HuH-7.5 (cell line): ENCODE measurements at regions not wholly inside any gene's neighbourhood (a gene's known extent, or its start where the extent isn't known, plus 50 kb on each side); places are given as distances from the start of the nearest gene placed in this dataset.

Source experiments
- DNase-seq: peaks from one replicate; pipeline ENCODE4 v3.0.0; 2011; ENCODE audit warnings: low spot score

GRCh38 chr4:89665662-89666061 is 171.3 kb downstream of the SNCA start:
- DNase-seq: no peak

- no peak for DNase-seq
Observed at GRCh38 chr4:89664521-89664920, 172.4 kb downstream of the SNCA start.

GRCh38 chr4:89661173-89661899 is 175.6 kb downstream of the SNCA start:
- no peak for DNase-seq

- no peak for DNase-seq
Observed at GRCh38 chr4:89660444-89661172, 176.4 kb downstream of the SNCA start.

- no peak for DNase-seq
Observed at GRCh38 chr4:89658701-89659024, 178.3 kb downstream of the SNCA start.

GRCh38 chr4:89657931-89658700 is 178.8 kb downstream of the SNCA start:
- DNase-seq: no peak

GRCh38 chr4:89653012-89653411 is 183.9 kb downstream of the SNCA start:
- no peak for DNase-seq

GRCh38 chr4:89645482-89645881 is 191.5 kb downstream of the SNCA start:
- no peak for DNase-seq

- DNase-seq: no peak
Observed at GRCh38 chr4:89641367-89641687, 195.6 kb downstream of the SNCA start.

GRCh38 chr4:89640620-89641366 is 196.2 kb downstream of the SNCA start:
- DNase-seq: peak; percentile 18

GRCh38 chr4:89639395-89639794 is 197.6 kb downstream of the SNCA start:
- DNase-seq: no peak

GRCh38 chr4:89625599-89626293 is 211.2 kb downstream of the SNCA start:
- no peak for DNase-seq

GRCh38 chr4:89619206-89619962 is 217.6 kb downstream of the SNCA start:
- DNase-seq: no peak

- no peak for DNase-seq
Observed at GRCh38 chr4:89618151-89618550, 218.8 kb downstream of the SNCA start.

- no peak for DNase-seq
Observed at GRCh38 chr4:89617317-89617716, 219.6 kb downstream of the SNCA start.

GRCh38 chr4:89616382-89616781 is 220.6 kb downstream of the SNCA start:
- DNase-seq: no peak

GRCh38 chr4:89615051-89615450 is 221.9 kb downstream of the SNCA start:
- no peak for DNase-seq

GRCh38 chr4:89614155-89614554 is 222.8 kb downstream of the SNCA start:
- DNase-seq: no peak

- DNase-seq: no peak
Observed at GRCh38 chr4:89610236-89610635, 226.7 kb downstream of the SNCA start.

- no peak for DNase-seq
Observed at GRCh38 chr4:89609756-89610155, 227.2 kb downstream of the SNCA start.

- DNase-seq: no peak
Observed at GRCh38 chr4:89604951-89605350, 232.0 kb downstream of the SNCA start.
